NT2/D1 (cell line): ENCODE measurements at regions not wholly inside any gene's neighbourhood (a gene's known extent, or its start where the extent isn't known, plus 50 kb on each side); places are given as distances from the start of the nearest gene placed in this dataset.

Experiments used
- YY1 ChIP-seq: IDR thresholded peaks from 2 replicates; pipeline ENCODE4 v1.6.1; 2011; ENCODE audit not compliant: insufficient read length, insufficient read depth
- ZNF274 ChIP-seq: IDR thresholded peaks from 2 replicates; pipeline ENCODE4 v1.6.1; 2011; ENCODE audit warnings: mild to moderate bottlenecking, low read depth, low read length

GRCh38 chr3:25044762-25045710, 383.0 kb upstream of the RARB start:
- no peak for TF ChIP-seq YY1
- TF ChIP-seq ZNF274 = no peak
